HG03135 (cell line): ENCODE measurements at regions not wholly inside any gene's neighbourhood (a gene's known extent, or its start where the extent isn't known, plus 50 kb on each side); places are given as distances from the start of the nearest gene placed in this dataset.
"Not testable (repeated sequence)": the region's sequence is repeated elsewhere in the genome, so short reads cannot be mapped to it uniquely, and the experiment has no call there.

Experiments used
- ATAC-seq: cut with Tn5 transposase; IDR thresholded peaks from one replicate; pipeline ENCODE4 v1.9.1; 2021; ENCODE audit warnings: mild to moderate bottlenecking, moderate library complexity; ENCODE audit not compliant: unreplicated experiment

DNA sequence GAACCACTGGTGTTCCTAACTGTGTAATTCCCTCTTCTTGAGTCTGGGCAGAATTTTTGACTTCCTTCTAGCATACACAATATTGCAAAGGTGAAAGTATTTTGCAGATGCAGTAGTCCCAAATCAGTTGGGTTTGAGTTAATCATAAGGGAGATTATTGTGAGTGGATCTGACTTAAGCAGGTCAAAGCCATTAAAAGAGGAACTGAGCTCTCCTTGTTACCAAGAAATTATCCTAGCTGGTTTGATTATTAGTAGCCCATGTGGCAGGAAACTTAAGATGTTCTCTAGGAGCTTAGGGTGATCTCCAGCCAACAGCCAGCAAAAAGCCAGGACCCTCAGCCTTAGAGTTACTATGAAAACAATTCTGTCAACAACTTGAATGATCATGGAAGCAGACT, 221.8 kb downstream of the RPIA start:
- no peak for ATAC-seq

DNA sequence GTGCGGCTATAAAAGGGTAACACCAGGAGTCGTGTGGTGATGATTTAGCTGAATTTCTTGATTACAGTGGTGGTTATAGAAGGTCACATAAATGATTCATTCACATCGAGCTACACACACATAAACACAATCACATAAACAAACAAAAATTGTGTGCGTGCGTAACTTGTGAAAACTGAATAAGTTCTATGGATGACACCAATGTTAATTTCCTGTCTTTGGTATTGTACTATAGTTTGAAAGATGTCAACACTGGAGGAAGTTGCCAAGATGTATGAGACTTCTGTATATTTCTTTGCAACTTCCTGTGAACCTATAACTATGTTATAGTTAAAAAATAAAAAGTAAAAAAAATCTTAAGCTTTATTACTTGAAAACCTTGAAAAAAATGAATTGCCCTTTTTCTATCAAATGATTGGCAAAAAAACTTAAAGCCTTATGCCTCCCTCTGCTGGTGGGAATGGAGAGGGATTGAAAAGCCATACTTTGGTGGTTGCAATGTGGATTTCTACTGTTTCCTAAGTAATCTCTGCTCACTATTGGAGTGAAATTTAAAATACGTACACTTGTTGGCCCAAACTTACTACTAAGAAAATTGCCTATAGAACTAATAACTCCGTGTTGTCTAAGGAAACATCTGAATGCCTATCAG, 227.7 kb downstream of the RPIA start:
- no peak for ATAC-seq

DNA sequence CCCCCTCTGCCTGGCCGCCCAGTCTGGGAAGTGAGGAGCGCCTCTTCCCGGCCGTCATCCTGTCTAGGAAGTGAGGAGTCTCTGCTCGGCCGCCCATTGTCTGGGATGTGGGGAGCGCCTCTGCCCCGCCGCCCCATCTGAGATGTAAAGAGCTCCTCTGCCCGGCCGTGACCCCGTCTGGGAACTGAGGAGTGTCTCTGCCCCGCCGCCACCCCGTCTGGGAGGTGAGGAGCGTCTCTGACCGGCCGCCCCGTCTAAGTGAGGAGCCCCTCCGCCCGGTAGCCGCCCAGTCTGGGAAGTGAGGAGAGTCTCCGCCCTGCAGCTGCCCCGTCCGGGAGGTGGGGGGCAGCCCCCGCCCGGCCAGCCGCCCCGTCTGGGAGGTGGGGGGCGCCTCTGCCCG, 228.9 kb downstream of the RPIA start:
- not testable (repeated sequence) for ATAC-seq

DNA sequence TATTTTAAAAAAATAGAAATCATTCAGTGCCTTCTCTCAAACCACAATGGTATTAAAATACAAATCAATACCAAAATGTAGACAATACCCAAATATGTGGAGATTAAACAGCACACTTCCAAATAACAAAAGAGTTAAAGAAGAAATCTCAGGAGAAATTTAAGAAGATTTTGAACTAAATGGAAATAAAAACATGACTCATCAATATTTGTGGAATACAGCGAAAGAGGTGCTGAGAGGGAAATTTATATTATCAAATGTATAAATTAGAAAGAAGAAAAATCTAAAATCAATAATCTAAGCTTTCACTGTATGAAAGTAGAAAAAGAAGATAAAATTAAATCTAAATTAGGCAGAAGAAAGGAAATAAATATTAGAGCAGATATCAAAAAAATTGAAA, 233.1 kb downstream of the RPIA start:
- ATAC-seq = no peak

- no peak for ATAC-seq
These were observed 234.4 kb downstream of the RPIA start for GRCh38 chr2:88925770-88926462.

DNA sequence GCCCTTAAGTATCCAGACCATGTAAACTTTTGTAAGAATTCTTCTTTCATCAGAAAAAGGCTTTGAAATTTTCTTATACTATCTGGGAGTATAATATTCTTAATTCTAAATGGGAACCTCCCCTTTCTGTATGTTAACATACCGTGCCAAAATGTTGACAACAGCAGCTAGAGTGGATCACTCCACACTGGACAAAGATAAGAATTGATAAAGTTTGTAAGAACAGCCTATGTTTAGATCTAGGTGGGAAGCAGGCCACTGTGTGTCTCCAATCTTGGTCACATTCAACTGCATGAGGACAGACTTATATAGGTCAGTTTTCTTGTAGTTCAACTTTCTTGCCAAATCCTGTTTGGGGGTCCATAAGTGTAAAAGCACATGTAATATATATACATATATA, 235.7 kb downstream of the RPIA start:
- no peak for ATAC-seq

DNA sequence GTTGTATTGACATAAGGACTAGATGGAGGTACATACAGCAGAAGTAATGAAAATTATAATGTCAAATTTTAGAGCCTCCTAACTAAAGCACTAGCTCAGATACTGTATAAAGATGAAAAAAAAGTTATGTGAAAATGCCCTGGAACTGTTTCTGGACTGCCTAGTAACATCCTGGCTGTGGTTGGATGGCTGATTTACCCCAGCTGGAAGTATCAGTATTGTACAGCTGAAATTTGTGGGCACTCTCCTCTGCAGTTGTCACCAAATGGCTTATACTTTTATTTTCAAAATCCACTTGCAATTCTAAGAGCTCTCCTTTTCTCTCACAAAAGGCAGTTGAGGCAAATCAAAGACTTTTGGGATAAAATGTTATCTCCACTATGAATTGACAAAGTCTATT, 239.2 kb downstream of the RPIA start:
- no peak for ATAC-seq

- no peak for ATAC-seq
These were observed 241.2 kb downstream of the RPIA start for GRCh38 chr2:88932686-88933085.

GRCh38 chr2:88933091-88933490, 241.6 kb downstream of the RPIA start:
- no peak for ATAC-seq

DNA sequence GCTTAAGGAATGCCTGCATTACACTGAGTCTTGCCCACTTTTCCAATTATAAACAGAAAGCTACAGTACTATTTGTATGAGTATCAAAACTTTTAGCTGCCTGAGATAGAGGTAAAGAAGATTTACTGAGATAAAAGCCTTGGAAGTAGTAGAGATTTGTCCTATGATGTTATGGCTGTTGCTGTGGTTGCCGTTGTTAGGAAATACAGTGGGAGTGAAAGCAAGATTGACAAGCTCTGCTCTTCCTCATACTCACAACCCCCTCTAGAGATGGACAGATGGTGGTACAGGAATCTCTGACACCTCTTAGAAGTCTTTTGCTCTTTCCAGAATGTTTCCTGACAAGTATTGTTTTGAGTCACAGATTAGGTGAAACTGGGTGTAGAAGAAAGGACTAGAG, 242.5 kb downstream of the RPIA start:
- ATAC-seq = no peak

- not testable (repeated sequence) for ATAC-seq
These were observed 249.7 kb downstream of the RPIA start for GRCh38 chr2:88941178-88941577.

GRCh38 chr2:88942798-88943197, 251.3 kb downstream of the RPIA start:
- no peak for ATAC-seq

DNA sequence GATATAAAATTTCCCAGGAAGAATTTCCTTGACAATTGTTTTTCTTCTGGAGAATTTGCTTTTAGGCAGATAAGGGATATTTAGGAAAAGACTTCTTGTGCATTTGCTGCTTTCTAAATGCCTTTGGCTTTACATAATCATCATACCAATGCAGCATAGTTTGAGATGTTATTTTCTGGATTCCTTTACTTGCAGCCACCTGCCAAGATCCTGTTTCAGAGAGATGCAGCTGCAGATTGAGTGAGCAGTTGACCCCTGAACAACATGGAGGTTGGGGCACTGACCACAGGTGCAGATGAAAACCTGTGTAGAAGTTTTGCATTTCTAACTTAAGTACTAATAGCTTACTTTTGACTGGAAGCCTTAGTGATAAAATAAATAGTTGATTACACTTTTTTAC, 257.9 kb downstream of the RPIA start:
- no peak for ATAC-seq

GRCh38 chr2:88950010-88950409, 258.5 kb downstream of the RPIA start:
- no peak for ATAC-seq

GRCh38 chr2:88955607-88956006, 264.1 kb downstream of the RPIA start:
- ATAC-seq = no peak

DNA sequence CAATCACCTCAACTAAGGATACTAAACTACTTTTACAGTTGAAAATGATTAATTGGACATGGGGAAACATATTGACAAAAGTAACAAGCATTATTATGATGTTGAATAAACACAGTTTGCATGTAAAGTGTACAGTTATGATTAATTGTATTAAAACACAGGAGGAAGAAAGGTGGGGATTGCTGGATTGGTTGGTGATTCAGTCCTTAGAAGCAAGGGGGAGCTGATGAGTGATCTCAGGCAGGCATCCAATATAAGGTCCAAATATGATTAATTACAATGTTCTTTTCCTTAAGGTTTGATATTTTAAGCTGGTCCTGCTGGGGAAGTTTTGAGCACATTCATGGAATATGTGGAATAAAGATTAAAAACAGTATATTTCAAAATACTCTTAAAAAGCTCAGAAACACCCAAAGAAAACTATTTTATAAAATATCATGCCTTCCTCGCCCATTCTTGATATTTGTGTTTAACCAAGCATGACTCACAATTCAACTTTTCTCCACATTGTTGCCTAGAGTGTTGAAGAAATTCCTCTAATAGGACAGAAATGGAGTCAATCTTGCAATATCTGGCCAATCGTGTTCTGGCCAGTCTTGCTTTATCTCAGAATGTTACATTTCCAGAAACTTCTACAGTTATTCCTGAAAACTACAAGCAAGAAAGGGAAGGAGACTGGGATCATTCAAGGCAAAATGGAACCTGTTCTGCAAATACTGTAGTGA, 268.2 kb downstream of the RPIA start:
- ATAC-seq = no peak

- ATAC-seq = not testable (repeated sequence)
These were observed 269.9 kb downstream of the RPIA start for GRCh38 chr2:88961323-88961722.

DNA sequence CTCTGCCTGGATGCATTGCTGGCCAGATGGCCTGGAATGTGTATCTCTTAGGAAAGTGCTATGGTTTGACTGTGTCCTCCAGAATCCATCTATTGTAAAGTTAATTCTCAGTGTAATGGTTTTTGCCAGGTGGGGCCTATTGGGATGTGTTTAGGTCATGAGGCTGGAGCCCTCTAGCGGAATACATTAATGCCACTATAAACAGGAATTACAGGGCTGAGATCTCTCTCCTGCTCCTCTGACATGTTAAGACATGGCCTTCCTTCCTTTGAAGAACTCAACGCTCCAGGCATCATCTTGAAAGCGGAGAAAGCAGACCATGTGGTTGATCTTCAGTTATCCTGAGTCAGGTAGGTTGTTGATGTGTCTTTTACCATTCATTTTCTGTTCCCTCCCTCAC, 276.4 kb downstream of the RPIA start:
- ATAC-seq = no peak

DNA sequence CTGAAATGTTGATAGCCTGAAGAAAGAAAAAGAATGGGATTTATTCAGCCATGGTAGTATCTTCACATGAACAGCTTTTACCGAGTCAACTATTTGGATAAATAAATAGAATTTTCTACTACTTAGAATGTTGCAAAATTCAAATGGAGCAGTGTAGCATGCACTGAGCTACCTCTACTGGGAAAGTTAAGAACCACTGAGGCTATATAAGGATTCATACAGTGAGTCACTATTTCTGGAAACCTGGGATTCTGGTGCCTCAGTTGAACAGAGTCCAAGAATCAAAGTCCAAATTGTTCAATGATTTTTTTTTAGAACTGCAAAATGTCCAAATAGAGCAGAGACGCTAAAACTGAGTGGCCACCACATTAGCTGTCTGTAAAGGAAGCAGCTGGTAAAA, 286.5 kb downstream of the RPIA start:
- not testable (repeated sequence) for ATAC-seq

GRCh38 chr2:88978446-88978845, 287.0 kb downstream of the RPIA start:
- ATAC-seq = not testable (repeated sequence)

- ATAC-seq = not testable (repeated sequence)
These were observed 292.6 kb downstream of the RPIA start for GRCh38 chr2:88984079-88984478.

GRCh38 chr2:88986721-88987330, 295.4 kb downstream of the RPIA start:
- ATAC-seq = not testable (repeated sequence)
